Hepatocyte (in vitro differentiated cells): ENCODE measurements at regions not wholly inside any gene's neighbourhood (a gene's known extent, or its start where the extent isn't known, plus 50 kb on each side); places are given as distances from the start of the nearest gene placed in this dataset.

Experiments
- EZH2 ChIP-seq: fragments of 200-600 bp; sonication (generic); IDR thresholded peaks from 2 replicates; pipeline ENCODE4 v1.6.1; 2016; ENCODE audit warnings: antibody characterized with exemption, mild to moderate bottlenecking, borderline replicate concordance
- TF ChIP-seq, protein P1 (sequence below): fragments of 200-600 bp; sonication (generic); IDR thresholded peaks from 2 replicates; pipeline ENCODE4 v1.5.1; 2016; ENCODE audit warnings: antibody characterized with exemption, mild to moderate bottlenecking; ENCODE audit not compliant: poor library complexity

DNA sequence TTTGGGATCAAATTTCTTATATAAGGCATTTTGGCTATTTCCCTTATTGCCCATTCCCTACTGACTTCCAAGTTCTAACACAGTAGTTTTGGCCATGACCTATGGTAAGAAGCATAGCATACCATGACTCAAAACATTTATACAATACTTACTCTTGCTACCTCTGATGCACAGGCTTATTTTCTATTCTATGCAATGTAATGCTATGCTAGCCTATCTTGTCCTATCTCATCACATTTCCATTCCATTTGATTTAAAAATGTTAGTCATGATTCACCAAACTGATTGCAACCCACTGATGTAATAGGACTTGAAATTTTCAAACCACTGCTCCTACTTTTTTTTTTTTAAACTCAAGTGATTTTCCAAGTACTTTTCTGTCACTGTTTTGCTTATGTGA lies 658.5 kb downstream of the TYW1 start:
- TF ChIP-seq, protein P1, sequence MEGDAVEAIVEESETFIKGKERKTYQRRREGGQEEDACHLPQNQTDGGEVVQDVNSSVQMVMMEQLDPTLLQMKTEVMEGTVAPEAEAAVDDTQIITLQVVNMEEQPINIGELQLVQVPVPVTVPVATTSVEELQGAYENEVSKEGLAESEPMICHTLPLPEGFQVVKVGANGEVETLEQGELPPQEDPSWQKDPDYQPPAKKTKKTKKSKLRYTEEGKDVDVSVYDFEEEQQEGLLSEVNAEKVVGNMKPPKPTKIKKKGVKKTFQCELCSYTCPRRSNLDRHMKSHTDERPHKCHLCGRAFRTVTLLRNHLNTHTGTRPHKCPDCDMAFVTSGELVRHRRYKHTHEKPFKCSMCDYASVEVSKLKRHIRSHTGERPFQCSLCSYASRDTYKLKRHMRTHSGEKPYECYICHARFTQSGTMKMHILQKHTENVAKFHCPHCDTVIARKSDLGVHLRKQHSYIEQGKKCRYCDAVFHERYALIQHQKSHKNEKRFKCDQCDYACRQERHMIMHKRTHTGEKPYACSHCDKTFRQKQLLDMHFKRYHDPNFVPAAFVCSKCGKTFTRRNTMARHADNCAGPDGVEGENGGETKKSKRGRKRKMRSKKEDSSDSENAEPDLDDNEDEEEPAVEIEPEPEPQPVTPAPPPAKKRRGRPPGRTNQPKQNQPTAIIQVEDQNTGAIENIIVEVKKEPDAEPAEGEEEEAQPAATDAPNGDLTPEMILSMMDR, result no peak
- no peak for TF ChIP-seq EZH2
